ENCODE measurements at regions not wholly inside any gene's neighbourhood (a gene's known extent, or its start where the extent isn't known, plus 50 kb on each side); places are given as distances from the start of the nearest gene placed in this dataset.
"Not testable (repeated sequence)": the region's sequence is repeated elsewhere in the genome, so short reads cannot be mapped to it uniquely, and the experiment has no call there.

DNA sequence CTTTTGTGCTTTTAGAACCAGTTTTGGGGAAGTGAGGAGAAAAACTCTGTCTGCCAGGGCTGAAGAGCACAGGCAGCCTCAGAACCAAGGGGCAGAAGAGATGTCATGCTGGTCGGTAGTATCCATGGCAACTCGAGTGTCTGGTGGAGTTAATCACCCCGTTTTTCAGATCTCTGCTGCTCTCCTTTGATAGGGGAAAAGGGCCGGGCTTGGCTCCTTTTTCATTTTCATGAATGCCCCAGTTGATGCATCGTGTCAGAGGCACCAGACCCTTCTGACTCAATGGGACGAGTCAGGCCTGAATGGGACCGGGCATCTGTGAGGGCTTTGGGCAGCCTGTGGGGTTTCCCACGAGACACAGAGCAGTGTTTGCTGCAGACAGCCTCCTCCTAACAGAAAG lies 304.6 kb downstream of the ABCC12 start:
- no peak for DNase-seq

DNA sequence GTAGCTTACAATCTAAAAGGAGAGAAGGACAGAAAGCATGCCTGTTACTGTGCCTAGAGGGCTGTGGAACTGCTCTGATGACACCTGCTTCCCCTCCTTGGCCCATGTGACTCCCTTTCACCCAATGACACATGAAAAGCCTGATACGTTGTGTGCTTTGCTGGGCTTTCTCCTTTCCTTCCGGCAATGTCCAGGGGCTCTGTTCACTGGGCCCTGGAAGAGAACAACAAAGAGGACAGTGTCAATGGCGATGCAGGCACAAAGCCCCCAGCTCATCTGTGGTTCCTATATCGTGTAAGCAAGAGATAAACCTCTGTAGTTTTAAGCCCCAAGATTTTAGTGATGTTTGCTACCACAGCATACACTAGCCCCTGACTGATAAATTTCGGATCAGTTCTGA lies 306.1 kb downstream of the ABCC12 start:
- no peak for DNase-seq

- DNase-seq = no peak
These were observed 307.2 kb downstream of the ABCC12 start for GRCh38 chr16:47848421-47849109.

GRCh38 chr16:47847220-47847970 lies 308.4 kb downstream of the ABCC12 start:
- DNase-seq = no peak

DNA sequence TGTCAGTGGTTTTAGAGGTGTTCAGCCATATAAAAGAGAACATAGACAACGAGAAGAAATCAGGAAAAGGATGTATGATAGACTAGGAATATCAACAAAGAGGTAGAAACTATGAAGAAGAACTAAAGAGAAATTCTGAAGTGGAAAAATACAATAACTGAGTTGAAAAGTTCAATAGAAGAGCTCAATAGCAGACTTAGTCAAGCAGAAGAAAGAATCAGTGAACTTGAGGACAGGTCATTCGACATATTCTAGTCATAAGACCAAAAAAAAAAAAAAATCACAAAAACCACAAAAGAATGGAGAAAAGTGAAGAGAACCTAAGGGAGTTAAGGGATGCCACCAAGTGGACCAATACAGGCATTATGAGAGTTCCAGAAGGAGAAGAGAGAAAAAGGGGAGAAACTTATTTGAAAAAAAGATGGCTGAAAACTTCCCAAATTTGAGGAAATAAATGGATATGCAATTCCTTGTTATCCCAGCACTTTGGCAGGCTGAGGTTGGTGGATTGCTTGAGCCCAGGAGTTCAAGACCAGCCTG lies 321.2 kb downstream of the ABCC12 start:
- DNase-seq = no peak

DNA sequence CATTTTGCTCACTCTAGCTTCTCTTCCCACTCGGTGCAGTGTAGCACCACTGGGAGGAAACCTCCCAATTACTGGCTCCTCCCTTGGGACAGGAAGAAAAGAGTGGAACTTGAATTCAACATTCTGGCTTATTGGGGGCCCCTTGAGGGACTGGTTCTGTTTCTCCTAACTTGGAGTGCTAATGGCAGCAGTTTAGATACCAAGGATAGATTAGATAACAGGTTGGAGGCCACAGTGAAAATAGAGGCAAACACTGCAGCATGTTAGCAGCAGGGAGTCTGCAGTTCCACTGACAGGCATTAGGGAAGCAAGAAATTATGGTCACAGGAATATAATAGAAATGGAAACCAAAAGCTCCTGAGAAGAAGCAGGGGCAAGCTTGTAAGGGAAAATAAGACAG lies 322.0 kb downstream of the ABCC12 start:
- DNase-seq = no peak

DNA sequence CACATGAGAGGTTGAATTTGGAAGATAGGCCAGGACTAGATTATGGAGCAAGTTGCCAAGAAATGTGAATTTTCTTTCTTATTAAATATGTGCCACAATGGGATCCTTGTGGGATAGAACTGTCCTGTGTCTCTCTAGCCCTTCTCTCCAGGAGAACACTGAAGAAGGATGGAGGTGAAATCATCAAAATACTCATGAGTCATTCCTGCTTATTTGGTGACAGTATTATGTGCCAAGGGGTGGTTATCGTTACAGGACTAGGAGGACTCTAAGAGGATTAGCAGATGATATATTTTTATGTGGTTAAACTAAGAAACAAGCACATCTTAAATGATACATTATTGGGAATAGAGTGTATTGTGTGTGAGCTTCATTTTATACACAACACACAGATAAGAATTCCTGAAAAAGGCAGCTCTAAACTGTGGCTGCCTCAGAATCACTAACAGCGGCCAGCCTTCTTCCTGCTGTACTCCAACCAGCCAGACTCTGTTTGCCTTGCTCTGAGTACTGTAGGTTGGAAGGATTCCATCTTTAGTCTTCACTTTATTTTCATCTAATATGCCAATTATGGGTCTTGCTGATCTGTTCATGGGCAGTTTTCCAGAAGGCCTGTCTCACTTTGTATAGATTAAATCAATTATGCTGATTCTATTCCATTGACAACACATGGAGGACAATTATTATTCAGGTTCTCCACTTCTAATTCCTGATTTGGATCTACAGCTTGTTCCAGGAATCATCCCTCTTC lies 325.8 kb downstream of the ABCC12 start:
- DNase-seq = no peak

DNA sequence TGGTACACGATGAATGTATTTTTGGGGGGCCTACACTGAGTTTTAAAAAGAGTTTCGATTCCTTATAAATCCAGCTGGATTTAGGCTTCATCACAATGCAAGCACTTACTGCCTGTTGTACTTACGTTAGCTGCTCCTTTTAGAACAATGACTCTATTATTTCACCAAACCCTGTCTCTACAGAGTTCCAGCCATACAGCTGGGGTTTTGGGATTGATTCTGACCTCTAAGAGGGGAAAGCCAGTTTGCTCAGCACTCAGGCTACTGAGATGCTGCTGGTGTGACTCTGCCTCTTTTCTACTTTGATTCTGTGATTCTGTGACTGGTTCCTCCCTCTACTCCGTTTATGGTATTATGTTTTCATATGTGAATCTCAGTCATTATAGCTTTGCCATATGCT lies 329.7 kb downstream of the ABCC12 start:
- DNase-seq = no peak

- no peak for DNase-seq
These were observed 338.7 kb downstream of the ABCC12 start for GRCh38 chr16:47817048-47817447.

DNA sequence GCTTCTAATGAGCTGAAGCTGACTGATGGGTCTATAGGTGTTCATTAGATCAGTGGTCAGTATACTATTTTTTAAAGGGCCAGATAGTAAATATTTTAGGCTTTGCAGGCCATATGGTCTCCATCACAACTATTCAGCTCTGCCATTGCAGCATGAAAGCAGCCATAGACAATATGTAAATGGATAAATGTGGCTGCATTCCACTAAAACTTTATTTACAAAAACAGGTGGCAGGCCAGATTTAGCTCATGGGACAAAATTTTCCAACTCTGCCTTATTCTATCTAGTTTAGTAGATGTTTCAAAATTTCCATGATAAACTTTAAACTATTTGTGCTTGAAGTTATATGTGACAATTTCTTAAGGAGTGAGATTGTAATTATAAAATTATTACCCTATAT lies 339.3 kb downstream of the ABCC12 start:
- DNase-seq = no peak

GRCh38 chr16:47815655-47816054 lies 340.1 kb downstream of the ABCC12 start:
- DNase-seq = no peak

- DNase-seq = not testable (repeated sequence)
These were observed 344.0 kb downstream of the ABCC12 start for GRCh38 chr16:47811758-47812157.

DNA sequence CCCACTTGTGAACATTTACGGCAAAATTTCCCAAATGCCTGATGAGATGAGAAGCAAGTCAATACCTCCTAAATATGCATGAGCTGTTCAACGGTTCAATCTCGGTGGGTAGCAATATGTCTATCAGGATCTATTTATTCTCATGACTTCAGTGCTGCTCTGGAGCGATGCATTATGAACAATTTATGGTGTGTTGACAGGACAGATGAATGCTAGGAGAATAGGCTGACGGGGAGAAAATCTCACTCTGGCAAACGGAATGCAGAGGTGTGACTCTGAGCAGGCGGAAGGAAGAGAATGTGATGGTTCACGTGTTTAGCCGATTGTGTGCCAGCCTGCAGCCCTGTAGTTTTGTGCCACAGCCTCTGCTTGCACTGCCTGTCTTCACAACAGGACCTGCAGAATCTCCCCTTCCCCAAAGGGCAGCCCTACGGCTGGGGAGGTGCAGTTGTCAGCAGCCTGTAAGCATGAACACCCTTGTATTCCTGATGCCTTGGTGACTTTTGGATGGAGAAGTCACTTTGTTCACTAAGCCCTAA lies 345.2 kb downstream of the PHKB start:
- no peak for DNase-seq

GRCh38 chr16:47787696-47788095 lies 326.6 kb downstream of the PHKB start:
- no peak for DNase-seq

- no peak for DNase-seq
These were observed 320.5 kb downstream of the PHKB start for GRCh38 chr16:47781673-47782072.

GRCh38 chr16:47780213-47780875 lies 319.2 kb downstream of the PHKB start:
- no peak for DNase-seq

DNA sequence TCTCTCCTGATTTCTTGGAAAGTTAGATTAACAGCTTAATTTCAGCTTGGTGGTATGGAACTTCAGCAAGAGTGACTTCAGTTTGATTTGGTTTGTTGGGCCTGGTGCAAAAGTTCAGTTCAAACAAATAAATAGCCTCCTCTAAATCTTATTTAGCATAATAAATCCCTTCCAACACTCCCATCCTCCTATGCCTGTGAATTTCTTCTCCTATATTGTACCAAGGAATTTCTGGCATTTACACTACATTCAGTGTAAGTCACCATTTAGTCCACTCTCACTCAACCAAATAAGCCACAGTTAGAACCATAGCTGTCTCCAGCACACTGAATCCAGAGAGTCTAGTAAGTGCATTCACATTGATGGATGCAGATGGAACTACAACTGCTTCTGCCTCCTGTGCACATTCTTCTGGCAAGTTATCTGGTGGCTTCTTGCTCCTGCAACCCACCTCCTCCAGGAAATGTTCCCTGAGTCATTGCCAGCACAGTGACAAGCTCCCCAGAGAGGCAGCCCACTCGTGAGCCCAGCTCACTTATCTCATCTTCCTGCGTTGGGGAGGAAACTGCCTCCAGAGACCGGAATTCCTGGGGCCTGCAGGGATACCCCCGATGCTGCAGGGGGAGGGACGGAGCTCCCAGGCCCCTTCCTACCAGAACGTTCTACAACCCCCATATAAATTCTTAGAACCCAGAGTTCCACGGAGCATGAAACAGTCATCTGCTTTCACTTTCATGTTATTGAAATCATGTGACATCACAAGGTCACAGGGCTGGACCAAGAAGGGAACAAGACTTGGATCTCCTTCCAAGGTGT lies 318.3 kb downstream of the PHKB start:
- peak; percentile 60 for DNase-seq

DNA sequence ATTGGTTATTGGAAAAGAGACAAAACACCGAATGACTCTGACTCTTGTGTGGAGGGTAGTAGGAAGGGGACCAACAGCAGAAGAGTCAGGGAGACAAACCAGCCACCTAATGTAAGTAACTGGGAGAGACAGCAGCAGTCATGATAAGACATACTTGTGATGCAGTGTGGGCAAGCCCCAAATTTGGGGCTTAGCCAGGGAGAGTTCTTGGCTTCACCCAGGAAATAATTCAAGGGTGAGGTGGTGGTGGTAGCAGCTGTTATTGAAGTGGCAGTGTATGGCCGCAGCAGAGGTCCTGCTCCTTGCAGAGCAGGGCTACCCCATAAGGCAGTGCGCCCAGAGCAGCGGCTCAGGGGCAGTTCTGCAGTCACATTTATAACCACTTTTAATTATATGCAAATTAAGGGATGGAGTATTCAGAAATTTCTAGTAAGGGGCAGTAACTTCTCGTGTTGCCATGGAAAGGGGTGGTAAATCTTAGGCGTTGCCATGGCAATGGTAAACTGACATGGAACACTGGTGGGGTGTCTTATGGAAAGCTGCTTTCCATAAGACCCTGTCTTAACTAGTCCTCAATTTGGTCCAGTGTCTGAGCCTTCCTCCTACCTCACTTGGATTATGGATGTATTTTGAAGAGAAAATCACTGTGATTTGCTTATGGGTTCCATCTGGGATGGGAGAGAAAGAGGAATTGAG lies 317.1 kb downstream of the PHKB start:
- DNase-seq = no peak

DNA sequence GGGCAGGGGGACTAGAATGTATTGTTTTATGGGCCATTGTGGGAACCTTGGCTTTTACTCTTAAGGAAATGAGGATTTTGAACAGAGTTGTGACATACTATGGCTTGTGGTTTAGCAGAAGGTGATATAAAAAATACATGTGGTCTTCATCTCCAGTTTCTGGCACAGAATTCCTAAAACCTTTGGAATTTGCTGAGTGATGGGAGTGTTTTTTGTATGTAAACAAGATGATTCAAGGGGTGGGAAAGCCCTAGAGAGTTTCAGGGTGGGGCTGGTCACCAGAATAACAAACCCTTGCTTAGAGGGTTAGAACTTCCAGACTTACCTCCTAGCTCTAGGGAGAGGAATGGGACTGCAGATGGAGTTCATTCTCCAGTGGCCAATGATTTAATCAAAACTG lies 316.1 kb downstream of the PHKB start:
- DNase-seq = no peak

DNA sequence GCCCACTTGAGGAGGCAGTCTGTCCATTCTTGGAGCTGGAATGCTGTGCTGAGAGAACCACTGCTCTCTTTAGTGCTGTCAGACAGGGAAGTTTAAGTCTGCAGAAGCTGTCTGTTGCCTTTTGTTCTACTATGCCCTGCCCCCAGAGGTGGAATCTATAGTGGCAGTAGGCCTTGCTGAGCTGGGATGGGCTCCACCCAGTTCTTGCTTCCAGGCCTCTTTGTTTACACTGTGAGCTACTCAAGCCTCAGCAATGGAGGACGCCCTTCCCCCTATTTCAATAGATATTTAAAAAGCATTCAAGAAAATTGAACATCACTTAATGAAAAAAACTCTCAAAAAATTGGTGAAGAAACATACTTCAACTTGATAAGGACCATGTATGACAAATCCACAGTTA lies 313.5 kb downstream of the PHKB start:
- DNase-seq = no peak

DNA sequence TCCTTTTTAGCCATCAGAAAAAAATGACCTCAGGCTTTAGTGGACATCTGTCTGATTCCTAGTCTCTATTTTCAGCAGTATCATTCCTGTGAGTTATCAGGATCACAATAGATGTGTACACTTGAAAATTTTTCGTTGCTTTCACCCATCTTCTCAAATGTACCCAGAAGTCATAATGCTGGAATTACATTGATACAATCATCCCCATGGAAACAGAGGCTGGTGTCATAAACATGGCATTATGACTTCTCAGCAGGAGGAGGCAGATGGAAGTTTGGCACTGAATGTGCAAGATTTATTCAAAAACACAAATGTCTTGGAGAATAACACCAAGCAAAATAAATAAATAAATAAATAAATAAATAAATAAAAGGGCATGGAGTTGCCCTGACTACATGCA lies 292.5 kb downstream of the PHKB start:
- no peak for DNase-seq

All from activated CD8-positive, alpha-beta memory T cell treated with anti-CD3 and anti-CD28 coated beads for 24 hours (primary cell).